Stomach smooth muscle (tissue), 2 donors: ENCODE measurements at regions not wholly inside any gene's neighbourhood (a gene's known extent, or its start where the extent isn't known, plus 50 kb on each side); places are given as distances from the start of the nearest gene placed in this dataset.

Experiments used
- H3K27ac ChIP-seq: one replicate; pipeline ENCODE4 v1.7.0; 2013; ENCODE audit warnings: mild to moderate bottlenecking, low read length, inconsistent platforms
- H3K27me3 ChIP-seq, 2 donors: one replicate each; pipeline ENCODE4 v1.7.0; 2013; ENCODE audit warnings: low read length in 2 of 2; ENCODE audit not compliant: insufficient read depth in 2 of 2, control insufficient read depth in 1 of 2
- H3K36me3 ChIP-seq, 2 donors: one replicate each; pipeline ENCODE4 v1.7.0; 2013; ENCODE audit warnings: low read length in 2 of 2; ENCODE audit not compliant: control insufficient read depth in 2 of 2, insufficient read depth in 2 of 2
- H3K4me1 ChIP-seq: one replicate; pipeline ENCODE4 v1.7.0; 2013; ENCODE audit warnings: low read length; ENCODE audit not compliant: control insufficient read depth, insufficient read depth
- H3K4me3 ChIP-seq, 2 donors: one replicate each; pipeline ENCODE4 v1.7.0; 2013; ENCODE audit warnings: low read length in 2 of 2
- H3K9ac ChIP-seq, 2 donors: one replicate each; pipeline ENCODE4 v1.7.0; 2013; ENCODE audit warnings: low read length in 2 of 2, mild to moderate bottlenecking in 1 of 2
- H3K9me3 ChIP-seq, 2 donors: one replicate each; pipeline ENCODE4 v1.7.0; 2013; ENCODE audit warnings: low read length in 2 of 2; ENCODE audit not compliant: control insufficient read depth in 2 of 2
- donor health status: healthy.
- donor health status: Pancreatic carcinoma.

DNA sequence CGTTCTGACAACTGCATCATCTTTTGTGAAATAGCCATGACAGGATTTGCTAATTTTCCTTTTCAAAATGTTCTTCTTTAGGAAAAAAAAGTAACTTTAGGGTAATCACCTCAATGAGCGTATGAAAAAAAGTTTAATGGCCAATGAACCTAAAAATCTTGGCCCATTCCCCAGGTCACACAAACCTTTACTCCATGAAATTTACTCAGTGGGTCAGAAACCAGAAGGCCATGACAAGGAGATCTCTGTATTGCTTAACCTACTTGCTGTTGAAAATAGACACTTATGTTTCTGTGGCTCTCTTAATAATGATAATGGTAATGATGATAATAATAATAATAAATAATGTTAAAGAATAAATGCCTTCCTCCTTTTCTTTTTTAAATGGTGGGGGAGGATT, 180.8 kb upstream of the IRX3 start:
- Histone ChIP-seq H3K36me3 (no peaks in the 10 kb centered on the region), H3K27me3 (no peaks in the 10 kb centered on the region), H3K4me3 (no peak overlapping the region), H3K9ac (no peak overlapping the region), H3K9me3 (peaks cover 7 to 8% of the 10 kb centered on the region in 2 donors), H3K27ac (no peak overlapping the region), H3K4me1 (no peaks in the 10 kb centered on the region)

DNA sequence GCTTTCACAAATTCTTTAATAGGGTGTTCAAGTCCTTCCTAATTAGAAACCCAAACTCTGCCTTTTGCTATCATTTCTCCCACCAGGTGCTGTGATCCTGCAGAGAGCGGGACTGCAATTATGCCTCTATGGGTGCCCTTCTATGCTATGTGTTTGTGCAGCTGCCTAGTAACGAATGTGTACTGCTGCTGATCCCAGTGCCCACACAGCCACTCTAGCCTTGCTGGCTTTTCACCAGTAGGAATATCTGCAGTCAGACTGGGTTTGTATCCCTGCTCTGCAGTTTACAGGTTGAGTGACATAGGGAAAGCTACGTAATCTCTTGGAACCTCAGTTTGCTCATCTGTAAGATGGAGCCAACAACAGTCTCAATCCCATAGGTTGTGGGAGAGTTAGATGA, 179.6 kb upstream of the IRX3 start:
- no peak overlapping the region for H3K27ac ChIP-seq
- no peak overlapping the region for H3K4me3 ChIP-seq
- no peaks in the 10 kb centered on the region for H3K4me1 ChIP-seq
- peaks cover 8% of the 10 kb centered on the region in 2 donors for H3K9me3 ChIP-seq
- no peak overlapping the region for H3K9ac ChIP-seq
- H3K27me3 ChIP-seq = no peaks in the 10 kb centered on the region
- H3K36me3 ChIP-seq = no peaks in the 10 kb centered on the region

DNA sequence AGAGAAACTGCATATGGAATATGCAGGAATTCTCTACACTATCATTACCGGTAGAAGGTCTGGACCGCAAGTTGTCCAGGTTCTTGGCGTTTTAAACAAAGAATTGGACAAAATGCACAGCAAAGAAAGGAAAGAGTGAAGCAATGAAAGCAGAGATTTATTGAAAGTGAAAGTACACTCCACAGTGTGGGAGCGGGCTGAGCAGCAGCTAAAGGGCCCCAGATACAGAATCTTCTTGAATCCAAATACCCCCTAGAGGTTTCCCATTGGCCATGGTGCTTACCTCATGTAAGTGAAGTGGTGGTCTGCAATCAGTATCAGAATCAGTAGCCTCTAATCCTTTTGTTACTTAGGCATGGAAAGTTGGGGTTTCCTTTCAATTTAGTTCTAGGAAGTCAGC, 178.5 kb upstream of the IRX3 start:
- H3K4me1 ChIP-seq = no peaks in the 10 kb centered on the region
- H3K27ac ChIP-seq = no peak overlapping the region
- no peaks in the 10 kb centered on the region for H3K27me3 ChIP-seq
- no peak overlapping the region for H3K9ac ChIP-seq
- H3K4me3 ChIP-seq = no peak overlapping the region
- no peaks in the 10 kb centered on the region for H3K36me3 ChIP-seq
- peaks cover 8% of the 10 kb centered on the region in 2 donors for H3K9me3 ChIP-seq

DNA sequence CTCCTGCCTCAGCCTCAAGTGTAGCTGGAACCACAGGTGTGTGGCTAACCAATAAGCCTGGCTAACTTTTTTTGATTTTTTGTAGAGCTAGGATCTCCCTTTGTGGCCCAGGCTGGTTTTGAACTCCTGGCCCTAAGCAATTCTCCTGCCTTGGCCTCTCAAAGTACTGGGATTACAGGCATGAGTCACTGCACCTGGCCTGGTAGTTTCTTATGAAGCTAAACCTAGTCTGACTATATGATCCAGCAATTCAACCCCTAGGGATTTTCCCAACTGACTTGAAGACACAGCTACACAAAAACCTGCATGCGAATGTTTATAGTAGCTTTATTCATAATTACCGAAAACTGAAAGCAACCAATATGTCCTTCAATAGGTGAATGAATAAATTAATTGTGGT, 176.2 kb upstream of the IRX3 start:
- peaks cover 0 to under 1% of the 10 kb centered on the region in 2 donors for H3K27me3 ChIP-seq
- no peak overlapping the region for H3K4me3 ChIP-seq
- H3K9ac ChIP-seq = no peak overlapping the region
- no peaks in the 10 kb centered on the region for H3K36me3 ChIP-seq
- no peak overlapping the region for H3K27ac ChIP-seq
- H3K4me1 ChIP-seq = no peaks in the 10 kb centered on the region
- peaks cover 8% of the 10 kb centered on the region in 2 donors for H3K9me3 ChIP-seq

DNA sequence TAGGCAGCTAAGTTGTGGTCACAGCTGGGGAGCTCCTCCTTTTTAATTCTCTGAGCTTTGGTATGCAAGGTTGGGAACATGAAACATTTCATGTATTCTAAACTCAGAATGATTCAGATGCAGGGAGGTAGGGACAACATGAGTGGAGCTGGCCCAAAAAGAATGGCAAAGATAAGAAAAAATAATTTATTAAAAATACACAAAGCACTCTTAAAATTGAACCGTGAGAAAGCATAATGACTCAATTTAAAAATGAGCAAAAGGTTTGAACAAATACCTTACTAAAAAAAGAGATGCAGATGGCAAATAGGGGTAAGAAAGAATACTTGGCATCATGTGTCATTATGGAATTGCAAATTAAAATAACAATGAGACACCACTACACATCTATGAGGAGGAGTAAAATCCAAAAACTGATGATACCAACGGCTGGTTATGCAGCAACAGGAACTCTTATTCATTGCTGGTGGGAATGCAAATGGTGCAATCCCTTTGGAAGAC, 175.6 kb upstream of the IRX3 start:
- Histone ChIP-seq H3K4me1 (no peaks in the 10 kb centered on the region), H3K36me3 (no peaks in the 10 kb centered on the region), H3K27ac (no peak overlapping the region), H3K27me3 (peaks cover 0 to 4% of the 10 kb centered on the region in 2 donors), H3K9me3 (peaks cover 8% of the 10 kb centered on the region in 2 donors), H3K9ac (no peak overlapping the region), H3K4me3 (no peak overlapping the region)

DNA sequence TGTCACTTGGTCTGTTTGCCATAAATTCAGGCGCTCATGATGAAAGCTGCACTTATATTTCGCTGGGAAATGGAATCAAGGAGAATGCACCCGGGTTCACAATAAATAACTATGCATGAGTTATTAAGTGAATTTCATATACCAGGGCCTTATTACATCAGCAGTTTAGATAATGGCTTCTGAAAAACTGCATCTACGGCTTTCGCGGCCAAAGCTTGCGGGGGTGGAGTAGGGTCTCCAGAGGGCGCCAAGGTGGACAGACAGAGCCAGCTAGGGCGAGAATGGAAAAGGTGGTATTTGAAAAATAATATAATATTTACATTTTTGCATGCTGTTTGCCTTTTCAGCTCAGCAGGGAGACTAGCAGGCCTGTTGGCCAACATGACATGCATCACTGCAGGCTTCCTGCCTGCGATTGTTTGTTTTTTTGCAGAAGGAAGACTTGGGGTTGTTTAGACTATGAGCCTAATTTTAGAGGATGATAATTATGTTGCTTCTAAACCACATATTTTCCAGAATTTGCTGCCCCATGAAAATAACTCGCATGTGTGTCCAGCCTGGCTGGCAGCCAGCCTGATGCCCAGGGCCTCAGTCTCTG, 173.8 kb upstream of the IRX3 start:
- peaks cover 0 to 7% of the 10 kb centered on the region in 2 donors for H3K27me3 ChIP-seq
- no peaks in the 10 kb centered on the region for H3K36me3 ChIP-seq
- H3K4me3 ChIP-seq = no peak overlapping the region
- no peak overlapping the region for H3K27ac ChIP-seq
- no peak overlapping the region for H3K9ac ChIP-seq
- H3K4me1 ChIP-seq = no peaks in the 10 kb centered on the region
- H3K9me3 ChIP-seq = peaks cover 8% of the 10 kb centered on the region in 2 donors

DNA sequence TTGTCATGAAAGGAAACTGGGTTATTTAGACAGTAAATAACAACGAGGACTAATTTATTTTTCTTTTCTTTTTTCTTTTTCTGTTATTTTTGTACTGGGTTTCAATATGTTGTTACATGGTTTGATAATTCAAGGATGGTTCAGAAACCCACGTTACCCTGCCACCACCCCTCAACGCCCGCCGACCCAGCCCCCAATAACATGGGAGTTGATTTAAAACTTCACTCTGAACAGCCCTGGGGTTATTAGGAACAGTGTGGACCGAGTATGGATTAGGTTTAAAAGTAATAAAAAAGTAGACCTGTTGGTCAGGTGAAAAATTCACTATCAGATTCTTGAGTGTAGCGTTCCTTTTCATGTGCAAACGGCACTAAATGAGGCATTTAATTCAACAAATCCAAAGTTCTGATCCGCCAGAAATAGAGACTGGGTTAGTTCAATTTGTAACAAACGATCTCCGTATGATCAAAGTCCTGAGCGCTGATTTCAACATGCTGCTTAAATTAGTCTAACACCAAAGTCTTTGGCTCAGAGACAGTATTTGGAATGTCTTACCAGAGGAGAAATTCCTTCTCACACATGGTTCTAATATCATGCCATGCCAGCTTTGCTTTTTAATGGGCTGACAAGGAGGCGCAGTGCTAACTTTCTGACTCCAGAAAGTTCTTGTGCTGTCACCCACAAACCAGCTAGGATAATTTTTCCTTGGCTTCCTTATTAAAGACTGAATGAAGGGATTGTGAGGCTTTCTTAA, 173.1 kb upstream of the IRX3 start:
- no peak overlapping the region for H3K4me3 ChIP-seq
- no peak overlapping the region for H3K9ac ChIP-seq
- H3K9me3 ChIP-seq = peaks cover 7 to 8% of the 10 kb centered on the region in 2 donors

DNA sequence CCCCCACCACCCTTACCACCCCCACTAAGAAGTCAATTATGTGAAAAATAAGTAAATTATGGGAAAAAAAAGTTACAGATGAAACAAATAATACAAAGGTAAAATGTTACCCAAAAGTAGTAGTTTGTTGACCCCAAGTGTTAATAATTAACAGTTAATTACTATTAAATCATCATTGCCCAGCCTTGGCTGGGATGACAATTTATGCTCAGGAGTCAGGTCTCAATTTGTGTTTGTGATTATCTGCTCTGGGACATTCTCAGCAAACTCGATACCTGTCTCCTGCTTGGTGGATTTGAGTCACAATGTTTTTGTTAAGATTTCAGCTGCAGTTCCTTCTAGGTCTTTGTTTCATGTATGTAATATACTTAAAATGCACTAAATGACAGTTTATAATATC, 172.3 kb upstream of the IRX3 start:
- Histone ChIP-seq H3K9me3 (peaks cover 4 to 5% of the 10 kb centered on the region in 2 donors), H3K9ac (no peak overlapping the region), H3K36me3 (no peaks in the 10 kb centered on the region), H3K4me1 (no peaks in the 10 kb centered on the region), H3K4me3 (no peak overlapping the region), H3K27me3 (peaks cover under 1 to 11% of the 10 kb centered on the region in 2 donors), H3K27ac (no peak overlapping the region)

More for the DNA sequence above, 173.1 kb upstream of the IRX3 start:
- Histone ChIP-seq H3K27ac (no peak overlapping the region), H3K4me1 (no peaks in the 10 kb centered on the region), H3K27me3 (peaks cover 0 to 8% of the 10 kb centered on the region in 2 donors), H3K36me3 (no peaks in the 10 kb centered on the region)

DNA sequence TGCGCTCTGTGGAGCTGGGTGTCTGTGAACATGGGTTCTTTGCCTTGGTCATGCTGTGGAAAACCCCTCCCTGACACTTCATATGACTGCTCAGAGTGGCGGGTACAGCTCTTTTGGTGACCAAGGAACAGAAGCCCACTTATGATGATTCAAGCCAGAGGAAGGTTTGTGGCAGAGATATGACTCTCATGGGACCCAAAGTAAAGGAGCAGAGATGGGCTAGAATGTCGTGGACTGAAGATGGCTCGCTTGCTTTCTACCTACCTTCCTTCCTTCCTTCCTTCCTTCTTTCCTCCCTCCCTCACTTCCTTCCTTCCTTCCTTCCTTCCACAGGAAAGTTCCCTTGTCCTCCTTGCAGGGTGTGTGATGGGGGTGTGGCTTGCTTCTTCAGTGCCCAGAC, 169.7 kb upstream of the IRX3 start:
- peaks cover 2 to 12% of the 10 kb centered on the region in 2 donors for H3K27me3 ChIP-seq
- H3K27ac ChIP-seq = no peak overlapping the region
- H3K36me3 ChIP-seq = no peaks in the 10 kb centered on the region
- H3K9me3 ChIP-seq = no peaks in the 10 kb centered on the region
- H3K9ac ChIP-seq = no peak overlapping the region
- H3K4me1 ChIP-seq = no peaks in the 10 kb centered on the region
- no peak overlapping the region for H3K4me3 ChIP-seq

DNA sequence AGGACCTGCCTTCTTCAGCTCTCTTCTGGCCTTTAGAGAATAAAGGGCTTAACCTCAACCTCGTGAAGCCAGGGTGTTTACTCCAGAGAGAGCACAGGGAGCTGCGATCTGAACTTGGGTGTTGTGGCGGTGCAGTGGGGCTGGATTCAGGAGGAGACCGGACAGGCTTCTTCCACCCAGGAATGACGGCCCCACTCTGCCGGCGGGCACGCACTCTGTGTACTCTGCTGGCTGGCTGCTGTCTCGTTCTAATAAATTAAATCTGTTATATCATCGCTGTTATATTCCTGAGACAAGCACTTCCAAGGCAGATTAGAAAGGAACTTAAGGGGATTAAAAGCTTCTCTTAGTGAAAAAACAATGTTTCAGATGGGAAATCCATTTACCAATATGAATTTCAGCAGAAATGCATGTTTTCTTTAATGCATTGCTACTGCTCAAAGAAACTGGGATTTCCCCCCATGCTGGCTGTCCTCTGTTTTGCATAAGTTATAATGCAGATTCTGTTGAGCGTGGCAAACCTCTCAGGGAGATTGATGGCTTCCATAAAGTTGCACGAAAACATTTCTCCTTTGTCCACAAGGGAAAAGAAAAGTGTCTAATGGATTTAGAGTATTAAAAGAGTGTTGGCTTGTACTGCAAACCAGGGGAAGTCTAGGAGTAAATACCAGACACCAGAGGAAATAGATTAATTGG, 168.6 kb upstream of the IRX3 start:
- Histone ChIP-seq H3K9ac (no peak overlapping the region), H3K4me3 (no peak overlapping the region), H3K9me3 (no peaks in the 10 kb centered on the region), H3K27me3 (peaks cover 2 to 12% of the 10 kb centered on the region in 2 donors), H3K36me3 (no peaks in the 10 kb centered on the region), H3K4me1 (no peaks in the 10 kb centered on the region), H3K27ac (no peak overlapping the region)
